ENCODE measurements at regions not wholly inside any gene's neighbourhood (a gene's known extent, or its start where the extent isn't known, plus 50 kb on each side); places are given as distances from the start of the nearest gene placed in this dataset.

DNA sequence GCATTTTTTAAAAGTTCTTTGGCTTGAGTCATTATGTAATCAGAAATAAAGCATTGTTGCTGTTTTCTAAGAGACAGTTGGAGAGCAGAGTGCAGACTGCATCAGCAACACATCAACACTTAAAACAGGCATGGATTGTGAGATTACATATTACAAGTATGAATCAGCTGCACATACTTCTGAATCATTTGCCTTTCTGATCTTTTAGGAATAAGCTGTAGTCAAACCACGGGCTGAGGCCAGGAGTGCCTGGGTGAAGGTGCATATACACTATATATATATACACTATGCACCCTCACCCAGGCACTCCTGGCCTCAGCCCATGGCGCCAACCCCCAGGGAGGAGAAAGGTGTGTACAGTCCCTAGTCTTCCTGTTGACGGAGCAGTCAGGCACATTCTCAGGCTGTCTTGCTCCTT is 52.4 kb upstream of the DLX6 start:
- Histone ChIP-seq H3K9ac (no peak overlapping the region), H3K4me1 (ENCODE audit: low read depth, poor library complexity, severe bottlenecking) (no peaks in the 10 kb centered on the region), H3K4me2 (no peak overlapping the region), H3K79me2 (ENCODE audit: insufficient read depth, low read depth) (no peaks in the 10 kb centered on the region), H3K27me3 (ENCODE audit: insufficient read depth, low read depth) (no peaks in the 10 kb centered on the region), H2AFZ (ENCODE audit: low read depth) (no peak overlapping the region), H3K27ac (no peak overlapping the region), H3K36me3 (ENCODE audit: insufficient read depth) (no peaks in the 10 kb centered on the region), H4K20me1 (ENCODE audit: insufficient read depth) (no peaks in the 10 kb centered on the region), H3K4me3 (IDR thresholded peaks at IDR 0.05; ENCODE audit: insufficient read depth, low read depth, low read length) (no peak overlapping the region)
- TF ChIP-seq, protein P1, sequence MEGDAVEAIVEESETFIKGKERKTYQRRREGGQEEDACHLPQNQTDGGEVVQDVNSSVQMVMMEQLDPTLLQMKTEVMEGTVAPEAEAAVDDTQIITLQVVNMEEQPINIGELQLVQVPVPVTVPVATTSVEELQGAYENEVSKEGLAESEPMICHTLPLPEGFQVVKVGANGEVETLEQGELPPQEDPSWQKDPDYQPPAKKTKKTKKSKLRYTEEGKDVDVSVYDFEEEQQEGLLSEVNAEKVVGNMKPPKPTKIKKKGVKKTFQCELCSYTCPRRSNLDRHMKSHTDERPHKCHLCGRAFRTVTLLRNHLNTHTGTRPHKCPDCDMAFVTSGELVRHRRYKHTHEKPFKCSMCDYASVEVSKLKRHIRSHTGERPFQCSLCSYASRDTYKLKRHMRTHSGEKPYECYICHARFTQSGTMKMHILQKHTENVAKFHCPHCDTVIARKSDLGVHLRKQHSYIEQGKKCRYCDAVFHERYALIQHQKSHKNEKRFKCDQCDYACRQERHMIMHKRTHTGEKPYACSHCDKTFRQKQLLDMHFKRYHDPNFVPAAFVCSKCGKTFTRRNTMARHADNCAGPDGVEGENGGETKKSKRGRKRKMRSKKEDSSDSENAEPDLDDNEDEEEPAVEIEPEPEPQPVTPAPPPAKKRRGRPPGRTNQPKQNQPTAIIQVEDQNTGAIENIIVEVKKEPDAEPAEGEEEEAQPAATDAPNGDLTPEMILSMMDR (conservative IDR thresholded peaks at IDR 0.05; ENCODE audit: low read depth, low read length) = no peak

DNA sequence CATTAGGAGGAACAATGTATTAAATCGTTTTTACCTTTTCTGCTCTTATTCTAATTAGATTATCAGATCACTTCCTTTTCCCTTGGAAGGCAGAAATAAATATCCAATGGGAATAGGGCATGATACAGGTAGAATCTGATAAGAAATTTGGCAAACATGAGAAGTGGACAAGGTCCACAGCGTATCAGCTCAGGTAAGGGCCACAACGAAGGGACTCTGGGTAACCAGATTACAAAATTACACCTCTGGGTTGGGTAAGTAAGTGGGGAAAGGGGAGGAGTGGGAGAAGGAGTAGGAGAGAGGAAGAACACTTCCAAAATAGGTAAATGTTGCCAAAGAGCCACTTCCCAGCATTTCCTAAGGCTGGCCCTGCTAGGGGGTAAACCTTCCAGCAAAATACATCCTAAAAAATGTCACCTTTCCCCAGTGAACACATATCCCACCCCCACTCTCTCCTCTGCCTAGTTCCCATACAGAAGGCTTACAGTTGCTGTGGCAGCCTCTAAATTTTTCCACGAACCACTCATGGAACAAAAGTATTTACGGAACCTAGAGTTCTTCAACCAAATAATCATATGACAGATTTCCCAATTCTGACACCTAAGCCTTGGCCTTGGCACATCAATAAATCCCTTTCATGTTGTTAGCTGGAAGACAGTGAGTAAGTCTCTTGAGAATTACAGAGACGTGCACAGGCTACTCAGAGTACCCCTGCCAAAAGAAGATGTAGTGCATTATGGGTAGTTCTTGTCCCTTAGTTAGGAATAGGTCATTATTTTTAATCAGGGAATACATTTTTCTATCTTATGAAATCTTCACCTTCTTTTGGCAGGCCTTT is 51.5 kb upstream of the DLX6 start:
- H4K20me1 ChIP-seq (ENCODE audit: insufficient read depth) = no peaks in the 10 kb centered on the region
- no peak overlapping the region for H3K9ac ChIP-seq
- no peak overlapping the region for H3K4me3 ChIP-seq (IDR thresholded peaks at IDR 0.05; ENCODE audit: insufficient read depth, low read depth, low read length)
- TF ChIP-seq, protein P1 (conservative IDR thresholded peaks at IDR 0.05; ENCODE audit: low read depth, low read length) = no peak
- no peak overlapping the region for H3K27ac ChIP-seq
- H3K79me2 ChIP-seq (ENCODE audit: insufficient read depth, low read depth) = no peaks in the 10 kb centered on the region
- no peak overlapping the region for H3K4me2 ChIP-seq
- H2AFZ ChIP-seq (ENCODE audit: low read depth) = no peak overlapping the region
- no peaks in the 10 kb centered on the region for H3K36me3 ChIP-seq (ENCODE audit: insufficient read depth)
- H3K27me3 ChIP-seq (ENCODE audit: insufficient read depth, low read depth) = no peaks in the 10 kb centered on the region
- H3K4me1 ChIP-seq (ENCODE audit: low read depth, poor library complexity, severe bottlenecking) = no peaks in the 10 kb centered on the region
